T-cell (primary cell): ENCODE measurements at regions not wholly inside any gene's neighbourhood (a gene's known extent, or its start where the extent isn't known, plus 50 kb on each side); places are given as distances from the start of the nearest gene placed in this dataset.

Experiments
- ATAC-seq, 4 experiments: fragments of 200-7000 bp in 3 of 4; fragments of 150-1000 bp in 1 of 4; cut with Tn5 transposase; replicated peaks in 1 of 4; 1 replicate in 3 of 4; 2 replicates in 1 of 4; pipeline ENCODE4 v1.10.0; 2021; ENCODE audit warnings: moderate library complexity in 3 of 4, mild to moderate bottlenecking in 2 of 4, moderate number of reproducible peaks in 1 of 4
- CTCF ChIA-PET, 2 donors: fragments of 300-600 bp; sonication (Branson Sonifier 250); formaldehyde crosslinking; loops; one replicate each; lab custom pipeline; 2022; ENCODE audit warnings: antibody characterized with exemption in 2 of 2; lab: Charles Lee
- POLR2A ChIA-PET, 2 donors: fragments of 300-600 bp; sonication (Branson Sonifier 250); formaldehyde crosslinking; loops; one replicate each; lab custom pipeline; 2022; ENCODE audit warnings: antibody characterized with exemption in 2 of 2; lab: Charles Lee
- DNase-seq, 35 experiments: peaks; one replicate each; pipeline versions ENCODE4 v3.0.0 to v3.0.0-alpha.2; 2013 to 2023
- H3K27ac ChIP-seq: one replicate; pipeline ENCODE4 v1.5.1; 2013; ENCODE audit warnings: low read length
- H3K27me3 ChIP-seq, 2 experiments: replicated peaks in 1 of 2; 1 replicate in 1 of 2; 2 replicates in 1 of 2; pipeline versions ENCODE4 v1.6.1 to v1.7.0; 2013; ENCODE audit warnings: low read length in 1 of 2, mixed read lengths in 1 of 2; ENCODE audit not compliant: control insufficient read depth in 2 of 2, insufficient read depth in 2 of 2; ENCODE audit errors: extremely low read depth in 1 of 2
- H3K36me3 ChIP-seq, 2 donors: 1 replicate in 1 of 2; 2 replicates in 1 of 2; pipeline versions ENCODE4 v1.6.1 to v1.7.0; 2013; ENCODE audit warnings: low read length in 1 of 2; ENCODE audit not compliant: control insufficient read depth in 2 of 2, insufficient read depth in 1 of 2; ENCODE audit errors: extremely low read depth in 1 of 2
- H3K4me1 ChIP-seq, 2 experiments: 1 replicate in 1 of 2; 2 replicates in 1 of 2; pipeline versions ENCODE4 v1.6.1 to v1.7.0; 2013; ENCODE audit warnings: low read length in 2 of 2, mixed read lengths in 1 of 2; ENCODE audit not compliant: insufficient read depth in 2 of 2, control insufficient read depth in 1 of 2; ENCODE audit errors: extremely low read depth in 1 of 2
- H3K4me3 ChIP-seq, 2 donors: 1 replicate in 1 of 2; 2 replicates in 1 of 2; pipeline versions ENCODE4 v1.5.1 to v1.7.0; 2013; ENCODE audit warnings: mild to moderate bottlenecking in 2 of 2, low read length in 1 of 2, moderate library complexity in 1 of 2; ENCODE audit not compliant: control insufficient read depth in 1 of 2; ENCODE audit errors: extremely low read depth in 1 of 2
- H3K9me3 ChIP-seq: 2 replicates; pipeline ENCODE4 v1.7.0; 2013
- H3K27ac Mint-ChIP-seq, 2 donors: one replicate each; pipeline ENCODE4 v1.8.0; 2020 to 2021; ENCODE audit warnings: mild to moderate bottlenecking in 2 of 2, mixed read lengths in 2 of 2
- H3K27me3 Mint-ChIP-seq, 2 donors: one replicate each; pipeline ENCODE4 v1.8.0; 2021 to 2022; ENCODE audit warnings: mixed read lengths in 2 of 2
- H3K36me3 Mint-ChIP-seq: one replicate; pipeline ENCODE4 v1.8.0; 2021; ENCODE audit warnings: mixed read lengths
- H3K4me1 Mint-ChIP-seq, 3 donors: one replicate each; pipeline ENCODE4 v1.8.0; 2020 to 2022; ENCODE audit warnings: mixed read lengths in 3 of 3, mild to moderate bottlenecking in 1 of 3
- H3K4me3 Mint-ChIP-seq, 3 donors: one replicate each; pipeline ENCODE4 v1.8.0; 2020 to 2022; ENCODE audit warnings: mild to moderate bottlenecking in 3 of 3, mixed read lengths in 3 of 3, moderate library complexity in 3 of 3
- H3K9me3 Mint-ChIP-seq, 3 donors: one replicate each; pipeline ENCODE4 v1.8.0; 2020 to 2022; ENCODE audit warnings: mixed read lengths in 3 of 3
- WGBS: methylation state at CpG from one replicate; pipeline ENCODE4 v1.1.5; 2013; ENCODE audit warnings: missing lambda C conversion rate; ENCODE audit not compliant: insufficient coverage; 5-methylcytosine and 5-hydroxymethylcytosine counted together

DNA sequence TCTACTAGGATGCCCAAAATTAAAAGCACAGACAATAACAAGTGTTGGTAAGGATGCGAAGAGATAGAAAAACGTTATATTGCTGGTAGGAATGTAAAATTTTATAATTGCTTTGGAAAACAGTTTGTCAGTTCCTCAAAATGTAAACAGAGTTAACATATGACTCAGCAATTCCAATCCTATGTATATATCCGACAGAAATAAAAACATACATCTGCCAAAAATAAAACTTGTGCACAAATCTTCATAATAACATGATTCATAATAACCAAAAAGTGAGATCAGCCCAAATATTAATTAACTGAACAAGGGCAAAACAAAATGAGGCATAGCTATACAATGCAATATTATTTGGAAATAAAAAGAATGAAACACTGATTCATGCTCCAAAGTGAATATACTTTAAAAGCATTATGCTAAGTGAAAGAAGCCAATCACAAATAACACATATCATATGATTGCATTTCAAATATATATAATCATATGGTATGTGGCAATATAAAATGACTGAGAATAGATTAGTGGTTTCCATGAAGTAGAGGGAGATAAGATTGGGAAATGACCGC, 609.3 kb downstream of the IGSF11 start:
- no peak for ATAC-seq
- CTCF ChIA-PET = no interaction called here
- no CpG with 5 or more reads among the region's 4 CpGs for WGBS
- H3K4me3 Mint-ChIP-seq = no peak overlapping the region
- Histone ChIP-seq H3K27ac (no peak overlapping the region), H3K27me3 (no peaks in the 10 kb centered on the region), H3K4me1 (no peaks in the 10 kb centered on the region), H3K4me3 (no peak overlapping the region), H3K9me3 (peaks cover 3% of the 10 kb centered on the region), H3K36me3 (no peaks in the 10 kb centered on the region)
- peaks cover 9 to 18% (median 14%) of the 10 kb centered on the region in 3 donors for H3K9me3 Mint-ChIP-seq
- POLR2A ChIA-PET = no interaction called here
- no peaks in the 10 kb centered on the region for H3K27me3 Mint-ChIP-seq
- H3K27ac Mint-ChIP-seq = no peak overlapping the region
- DNase-seq = no peak
- H3K4me1 Mint-ChIP-seq = no peaks in the 10 kb centered on the region
- H3K36me3 Mint-ChIP-seq = no peaks in the 10 kb centered on the region

DNA sequence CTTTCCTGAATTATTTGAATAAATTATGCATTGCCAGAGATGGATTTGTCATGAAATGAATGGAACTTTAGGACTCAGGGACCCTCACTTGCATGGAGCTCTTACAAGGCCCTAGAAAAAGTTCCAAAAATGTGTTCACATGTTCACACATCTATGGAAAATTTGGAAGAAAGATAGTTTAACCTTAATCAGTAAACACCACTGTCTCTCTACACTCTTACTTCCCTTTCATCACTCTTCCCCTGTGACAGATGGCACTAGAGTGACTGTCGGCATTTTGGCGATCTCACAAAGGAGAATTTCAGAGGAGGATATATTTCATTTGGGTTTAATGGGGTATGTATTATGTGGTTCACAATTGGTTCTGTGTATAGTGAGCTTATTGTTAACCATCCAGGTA, 600.8 kb downstream of the IGSF11 start:
- no CpG with 5 or more reads among the region's 2 CpGs for WGBS
- ATAC-seq (no peak), DNase-seq (no peak)
- Mint-ChIP-seq H3K4me1 (no peaks in the 10 kb centered on the region), H3K9me3 (peaks cover 0 to 10% (median 6%) of the 10 kb centered on the region in 3 donors), H3K27ac (no peak overlapping the region), H3K4me3 (no peak overlapping the region), H3K27me3 (no peaks in the 10 kb centered on the region), H3K36me3 (no peaks in the 10 kb centered on the region)
- H3K27ac ChIP-seq = no peak overlapping the region
- no peaks in the 10 kb centered on the region for H3K36me3 ChIP-seq
- no peaks in the 10 kb centered on the region for H3K9me3 ChIP-seq
- H3K4me3 ChIP-seq = no peak overlapping the region
- CTCF ChIA-PET = no interaction called here
- POLR2A ChIA-PET = no interaction called here
- H3K27me3 ChIP-seq = no peaks in the 10 kb centered on the region
- H3K4me1 ChIP-seq = no peaks in the 10 kb centered on the region

DNA sequence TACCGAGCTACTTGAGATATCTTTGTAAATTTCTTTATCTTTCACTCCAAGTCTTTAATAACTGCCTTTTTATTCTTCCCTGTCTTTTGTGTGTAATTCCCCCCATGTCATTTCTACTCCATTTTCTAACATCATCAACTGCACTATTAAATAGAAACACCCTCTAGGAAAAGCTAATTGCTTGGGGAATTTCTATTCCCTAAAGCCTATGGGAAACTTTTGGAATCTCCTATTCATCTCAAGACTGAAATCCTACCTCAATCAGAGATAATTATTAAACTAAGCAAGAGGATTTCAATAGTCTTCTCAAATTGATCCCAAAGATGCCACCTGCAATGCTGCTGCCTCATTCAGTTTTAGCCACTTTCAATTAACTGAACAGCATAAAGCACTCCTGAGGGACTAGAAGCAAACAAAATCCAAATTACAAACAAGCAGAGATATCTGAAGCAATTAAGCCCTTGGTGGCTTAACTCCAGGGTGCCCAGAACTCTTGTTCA, 598.7 kb downstream of the IGSF11 start:
- Histone ChIP-seq H3K4me3 (no peak overlapping the region), H3K36me3 (no peaks in the 10 kb centered on the region), H3K4me1 (no peaks in the 10 kb centered on the region), H3K27me3 (no peaks in the 10 kb centered on the region), H3K27ac (no peak overlapping the region), H3K9me3 (no peaks in the 10 kb centered on the region)
- Mint-ChIP-seq H3K36me3 (no peaks in the 10 kb centered on the region), H3K4me1 (no peaks in the 10 kb centered on the region), H3K4me3 (no peak overlapping the region), H3K27me3 (no peaks in the 10 kb centered on the region), H3K9me3 (peaks cover 0 to 10% (median 8%) of the 10 kb centered on the region in 3 donors), H3K27ac (no peak overlapping the region)
- DNase-seq = no peak
- CTCF ChIA-PET = no interaction called here
- ATAC-seq = no peak
- POLR2A ChIA-PET = no interaction called here
- no CpG with 5 or more reads among the region's 1 CpG for WGBS

DNA sequence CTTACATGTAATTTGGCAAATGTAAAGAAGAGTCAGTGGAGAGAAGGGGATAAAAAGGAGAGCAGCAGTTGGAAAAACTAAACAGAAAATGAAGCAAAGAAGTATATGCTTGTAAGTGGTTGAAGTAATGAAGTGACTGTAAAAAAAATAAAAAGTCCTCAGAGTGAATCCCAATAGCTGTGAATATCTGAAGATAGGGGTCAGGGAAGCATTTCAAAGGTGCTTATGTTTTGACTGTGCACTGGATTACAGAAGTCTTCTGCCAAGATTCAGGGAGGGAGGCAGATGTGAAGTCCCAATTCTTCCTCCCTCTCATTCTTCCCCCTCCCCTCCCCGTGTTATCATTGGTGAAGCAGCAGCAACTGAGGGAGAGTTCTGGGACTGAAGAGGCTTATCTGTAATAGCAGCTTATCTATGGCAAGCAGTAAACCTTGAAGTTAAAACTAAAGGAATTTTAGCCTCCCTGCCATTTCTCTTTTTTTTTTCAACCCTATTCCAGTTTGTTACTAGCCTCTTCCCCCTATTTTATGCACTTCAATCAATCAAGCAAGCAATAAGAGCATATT, 597.9 kb downstream of the IGSF11 start:
- Histone ChIP-seq H3K36me3 (no peaks in the 10 kb centered on the region), H3K27me3 (no peaks in the 10 kb centered on the region), H3K4me3 (no peak overlapping the region), H3K27ac (no peak overlapping the region), H3K4me1 (no peaks in the 10 kb centered on the region), H3K9me3 (no peaks in the 10 kb centered on the region)
- Mint-ChIP-seq H3K27me3 (no peaks in the 10 kb centered on the region), H3K4me1 (no peaks in the 10 kb centered on the region), H3K9me3 (peaks cover 0 to 8% (median 6%) of the 10 kb centered on the region in 3 donors), H3K27ac (no peak overlapping the region), H3K4me3 (no peak overlapping the region), H3K36me3 (no peaks in the 10 kb centered on the region)
- POLR2A ChIA-PET = no interaction called here
- WGBS = no CpG with 5 or more reads among the region's 1 CpG
- DNase-seq (no peak), ATAC-seq (no peak)
- CTCF ChIA-PET = no interaction called here

DNA sequence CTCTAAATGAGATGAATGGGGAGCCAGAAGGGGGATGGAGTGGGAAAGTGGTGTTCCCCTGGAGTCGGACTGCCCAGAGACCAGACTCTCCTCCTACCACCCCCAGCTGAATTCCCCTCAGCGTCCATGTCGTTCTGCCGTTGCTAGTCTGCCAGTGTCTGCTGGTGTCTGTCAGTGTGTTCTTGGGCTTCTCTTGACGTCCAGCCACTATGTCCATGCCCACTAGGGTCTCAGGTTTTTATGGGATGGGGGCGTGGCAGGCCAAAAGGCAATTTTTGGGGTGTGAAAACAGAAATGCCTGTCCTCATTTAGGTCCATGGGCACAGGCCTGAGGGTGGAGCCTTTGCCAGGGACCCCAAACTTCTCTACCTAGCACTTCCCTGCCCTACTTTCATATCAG, 589.6 kb downstream of the IGSF11 start:
- Histone ChIP-seq H3K9me3 (no peaks in the 10 kb centered on the region), H3K4me3 (no peak overlapping the region), H3K27ac (no peak overlapping the region), H3K36me3 (no peaks in the 10 kb centered on the region), H3K4me1 (no peaks in the 10 kb centered on the region), H3K27me3 (no peaks in the 10 kb centered on the region)
- ChIA-PET POLR2A (no interaction called here), CTCF (no interaction called here)
- H3K27me3 Mint-ChIP-seq = no peaks in the 10 kb centered on the region
- no peaks in the 10 kb centered on the region for H3K4me1 Mint-ChIP-seq
- DNase-seq (no peak), ATAC-seq (no peak)
- H3K36me3 Mint-ChIP-seq = no peaks in the 10 kb centered on the region
- WGBS = 0% methylated on average over 1 of the region's 6 CpGs
- no peak overlapping the region for H3K4me3 Mint-ChIP-seq
- H3K27ac Mint-ChIP-seq = no peak overlapping the region
- peaks cover 5 to 13% (median 8%) of the 10 kb centered on the region in 3 donors for H3K9me3 Mint-ChIP-seq

DNA sequence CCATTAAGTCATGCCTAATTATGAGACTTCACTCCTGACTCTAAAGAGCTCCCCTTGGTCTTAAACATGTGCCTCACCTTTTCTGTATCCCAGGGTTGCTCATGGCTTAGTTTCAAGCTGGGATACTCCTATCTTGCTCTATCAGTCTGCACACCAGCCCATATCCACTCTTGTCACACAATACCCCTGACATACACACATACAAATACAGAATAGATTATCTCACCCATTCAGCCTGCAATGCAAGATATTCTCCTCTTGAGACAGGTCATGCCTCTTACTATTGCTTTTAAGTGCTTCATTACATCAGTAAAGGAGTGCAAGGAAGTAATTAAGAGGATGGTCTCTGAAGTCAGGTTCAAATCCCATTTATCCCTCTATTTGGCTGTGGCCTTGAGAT, 587.3 kb downstream of the IGSF11 start:
- H3K27ac ChIP-seq = no peak overlapping the region
- no peaks in the 10 kb centered on the region for H3K27me3 Mint-ChIP-seq
- no peaks in the 10 kb centered on the region for H3K9me3 ChIP-seq
- no peaks in the 10 kb centered on the region for H3K27me3 ChIP-seq
- no peak for DNase-seq
- H3K4me3 Mint-ChIP-seq = no peak overlapping the region
- H3K36me3 Mint-ChIP-seq = no peaks in the 10 kb centered on the region
- H3K36me3 ChIP-seq = no peaks in the 10 kb centered on the region
- no peak overlapping the region for H3K27ac Mint-ChIP-seq
- POLR2A ChIA-PET = no interaction called here
- peaks cover 16 to 32% (median 21%) of the 10 kb centered on the region in 3 donors for H3K9me3 Mint-ChIP-seq
- H3K4me1 Mint-ChIP-seq = no peaks in the 10 kb centered on the region
- no peak overlapping the region for H3K4me3 ChIP-seq
- no peaks in the 10 kb centered on the region for H3K4me1 ChIP-seq
- ATAC-seq = no peak
- CTCF ChIA-PET = no interaction called here
